ENCODE measurements at regions not wholly inside any gene's neighbourhood (a gene's known extent, or its start where the extent isn't known, plus 50 kb on each side); places are given as distances from the start of the nearest gene placed in this dataset.

- DNase-seq: peak; percentile 82 to 92 (median 91)
Measured at GRCh38 chr2:62596061-62596921, 90.3 kb upstream of the TMEM17 start.

- DNase-seq: no peak
Measured at GRCh38 chr2:62595474-62595873, 89.5 kb upstream of the TMEM17 start.

GRCh38 chr2:62593825-62594224, 87.8 kb upstream of the TMEM17 start:
- no peak for DNase-seq

GRCh38 chr2:62591491-62591890, 85.5 kb upstream of the TMEM17 start:
- DNase-seq: no peak

- no peak for DNase-seq
Measured at GRCh38 chr2:62589691-62590356, 83.8 kb upstream of the TMEM17 start.

GRCh38 chr2:62587592-62587991, 81.6 kb upstream of the TMEM17 start:
- no peak for DNase-seq

- DNase-seq: peak in 1 of 3 donors; percentile 38
Measured at GRCh38 chr2:62586981-62587380, 81.0 kb upstream of the TMEM17 start.

GRCh38 chr2:62578803-62579640, 73.0 kb upstream of the TMEM17 start:
- peak in 1 of 3 donors; percentile 45 for DNase-seq

GRCh38 chr2:62577994-62578781, 72.2 kb upstream of the TMEM17 start:
- DNase-seq: peak; percentile 60 to 91 (median 69)

GRCh38 chr2:62576276-62576939, 70.4 kb upstream of the TMEM17 start:
- DNase-seq: no peak

- DNase-seq: no peak
Measured at GRCh38 chr2:62573936-62574335, 67.9 kb upstream of the TMEM17 start.

GRCh38 chr2:62573137-62573731, 67.2 kb upstream of the TMEM17 start:
- no peak for DNase-seq

GRCh38 chr2:62570861-62571698, 65.1 kb upstream of the TMEM17 start:
- peak in 1 of 3 donors; percentile 21 for DNase-seq

GRCh38 chr2:62569907-62570841, 64.2 kb upstream of the TMEM17 start:
- DNase-seq: no peak

GRCh38 chr2:62568983-62569837, 63.2 kb upstream of the TMEM17 start:
- DNase-seq: no peak

GRCh38 chr2:62568074-62568473, 62.1 kb upstream of the TMEM17 start:
- DNase-seq: no peak

GRCh38 chr2:62567669-62568068, 61.7 kb upstream of the TMEM17 start:
- no peak for DNase-seq
